GM11168 (cell line): ENCODE measurements at regions not wholly inside any gene's neighbourhood (a gene's known extent, or its start where the extent isn't known, plus 50 kb on each side); places are given as distances from the start of the nearest gene placed in this dataset.
"Not testable (repeated sequence)": the region's sequence is repeated elsewhere in the genome, so short reads cannot be mapped to it uniquely, and the experiment has no call there.

Source experiments
- in situ Hi-C: fragments of 300-500 bp; cut with MboI; formaldehyde crosslinking; loops from one replicate; pipeline ENCODE4 v1.12.0; 2022; ENCODE audit warnings: low sequenced_read_pairs; ENCODE audit not compliant: unreplicated experiment

DNA sequence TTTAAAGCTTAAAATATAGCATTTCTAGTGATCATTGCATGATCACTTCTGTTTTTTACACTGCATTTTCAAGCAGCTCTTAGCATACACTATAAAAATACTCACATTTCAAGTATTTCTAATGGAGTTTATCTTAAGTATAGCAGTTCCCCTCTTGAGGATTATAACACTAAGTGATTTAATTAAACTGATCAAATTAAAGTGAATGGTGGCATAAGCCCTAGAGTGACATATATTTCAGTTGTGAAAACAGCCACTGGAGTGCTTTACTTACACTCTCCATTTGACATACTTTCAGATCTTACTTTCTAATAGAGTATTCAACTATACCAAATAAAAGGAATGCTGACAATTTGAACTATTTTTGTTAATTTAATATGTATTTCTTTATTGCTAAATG is 623.3 kb upstream of the TMPRSS15 start:
- in situ Hi-C loops = no loop called here

DNA sequence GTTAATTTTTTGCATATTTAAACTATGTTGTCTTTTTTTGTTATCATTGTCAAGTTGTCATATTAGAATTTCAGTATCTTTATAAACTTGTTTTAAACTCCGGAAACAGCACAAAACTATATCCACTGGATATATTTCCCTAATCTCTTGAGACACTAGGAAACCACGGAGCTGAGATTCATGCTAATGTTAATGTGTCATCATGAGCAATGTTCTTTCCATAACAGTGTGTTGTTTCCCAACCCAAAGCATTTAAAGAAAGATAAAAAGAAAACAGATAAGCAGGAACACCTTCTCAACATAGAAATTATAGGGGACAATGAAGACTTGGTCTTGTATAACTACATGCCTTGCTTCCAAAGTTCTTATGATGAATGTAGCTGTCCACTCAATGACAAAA is 626.2 kb upstream of the TMPRSS15 start:
- in situ Hi-C loops = no loop called here

DNA sequence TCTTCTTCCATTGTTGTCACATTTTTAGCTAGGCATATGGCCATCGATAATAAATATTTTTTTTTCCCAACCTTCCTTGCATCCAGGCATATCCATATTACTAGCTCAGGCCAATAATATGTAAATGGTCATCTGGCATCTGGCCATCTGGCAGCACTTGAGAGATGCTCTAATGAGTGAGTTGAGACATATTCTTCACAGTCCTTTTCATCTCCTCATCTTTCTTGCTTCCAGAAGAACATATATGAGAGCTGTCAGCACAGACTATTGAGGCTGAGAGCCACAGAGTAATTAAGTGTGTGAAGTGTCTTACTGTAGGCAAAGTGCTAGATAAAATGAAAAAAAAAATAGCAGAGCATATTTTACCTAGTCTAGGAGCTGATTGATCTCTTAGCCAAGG is 628.4 kb upstream of the TMPRSS15 start:
- in situ Hi-C loops = no loop called here

DNA sequence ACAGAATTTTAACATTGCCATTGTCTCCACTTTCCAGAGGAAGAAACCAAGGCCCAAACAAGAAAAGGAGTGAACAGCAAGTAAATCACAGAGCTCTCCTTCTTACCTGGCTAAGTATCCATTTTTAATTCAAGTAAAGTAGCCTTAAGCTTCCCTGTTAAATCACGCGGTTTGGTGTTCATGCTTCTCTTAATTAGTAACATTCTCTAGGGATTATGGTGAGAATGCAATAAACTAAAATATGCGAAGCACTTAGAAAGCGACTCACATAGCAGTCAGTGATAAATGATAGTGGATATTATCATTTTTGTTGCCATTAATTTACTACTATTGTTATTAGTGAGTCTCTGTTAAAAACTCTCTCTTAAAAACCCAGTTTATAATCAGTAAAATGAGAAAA is 630.5 kb upstream of the TMPRSS15 start:
- in situ Hi-C loops = no loop called here

DNA sequence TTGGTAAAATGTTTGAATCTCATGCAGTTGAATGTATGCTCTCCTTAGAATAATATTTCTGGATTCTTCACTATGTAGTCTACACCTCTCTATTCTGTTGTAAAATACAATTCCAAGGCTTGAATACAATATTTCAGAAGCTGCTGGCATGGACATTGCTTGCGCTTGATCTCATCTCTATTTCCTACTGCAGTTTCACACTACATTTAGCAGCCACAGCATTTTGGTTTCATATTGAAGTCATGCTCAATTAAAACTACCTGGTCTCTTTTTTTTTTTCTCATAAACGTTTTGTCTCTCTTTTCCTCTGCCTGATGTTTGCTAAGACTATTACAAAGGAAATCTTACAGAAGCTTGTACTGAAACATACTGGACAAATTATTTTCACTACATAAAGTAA is 631.0 kb upstream of the TMPRSS15 start:
- in situ Hi-C loops = no loop called here

DNA sequence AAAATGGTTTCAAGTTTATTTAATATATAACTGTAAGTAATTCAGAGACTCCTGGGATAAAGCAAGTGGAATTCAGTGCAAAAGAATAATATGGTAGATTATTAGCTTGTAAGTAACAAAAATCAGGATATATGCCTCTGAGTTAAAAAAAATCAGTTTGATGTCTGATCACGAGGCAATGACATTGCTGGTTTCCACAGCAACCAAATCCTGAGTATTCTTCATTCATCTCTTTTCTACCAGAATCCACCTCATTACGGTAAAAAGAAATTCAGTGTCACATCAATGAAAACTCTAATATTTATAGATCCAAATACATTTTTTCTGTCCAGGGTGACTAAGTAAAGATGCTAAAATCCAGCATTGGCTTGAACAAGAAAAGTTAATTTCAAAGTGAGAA is 642.3 kb upstream of the TMPRSS15 start:
- in situ Hi-C loops = no loop called here

DNA sequence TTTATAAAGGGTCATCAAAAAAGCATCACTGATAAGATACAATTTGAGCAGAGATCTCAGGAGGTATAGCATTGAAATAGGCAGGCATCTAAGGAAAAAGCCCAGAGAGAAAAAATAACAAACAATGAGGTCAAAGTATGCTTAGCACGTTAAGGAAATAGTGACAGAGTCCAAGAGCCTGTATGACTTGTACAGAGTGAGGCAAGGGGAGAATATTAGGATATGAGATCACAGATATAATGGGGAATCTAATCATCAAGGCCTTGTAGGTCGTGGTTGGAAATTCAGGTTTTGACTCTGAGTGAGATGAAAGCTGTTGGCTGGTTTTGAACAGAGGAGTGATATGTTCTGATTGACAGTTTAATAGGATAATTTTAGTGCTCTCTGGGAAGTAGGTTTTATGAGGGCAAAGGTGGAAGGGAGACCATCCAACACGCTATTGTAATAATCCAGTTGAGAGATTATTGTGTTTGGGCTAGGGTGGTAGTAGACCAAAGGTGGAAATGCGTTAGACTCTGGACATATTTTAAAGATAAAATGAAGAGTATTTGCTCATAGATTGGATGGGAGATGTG is 644.6 kb upstream of the TMPRSS15 start:
- in situ Hi-C loops = no loop called here

DNA sequence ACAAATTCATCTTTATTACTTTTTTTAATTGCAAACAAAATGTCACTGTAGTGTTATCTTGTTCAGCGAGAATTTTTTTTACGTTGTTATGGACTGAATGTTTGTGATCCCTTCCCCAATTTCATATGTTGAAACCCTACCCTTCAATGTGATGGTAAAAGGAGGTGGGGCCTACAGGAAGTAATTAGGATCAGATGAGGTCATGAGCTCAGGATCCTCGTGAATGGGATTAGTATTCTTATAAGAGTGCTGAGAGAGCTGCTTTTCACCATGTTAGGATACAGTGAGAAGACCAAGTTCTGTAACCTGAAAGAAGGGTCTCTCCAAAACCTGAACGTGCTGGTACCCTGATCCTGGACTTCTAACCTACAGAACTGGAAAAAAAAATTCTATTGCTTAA is 646.0 kb upstream of the TMPRSS15 start:
- in situ Hi-C loops = no loop called here

DNA sequence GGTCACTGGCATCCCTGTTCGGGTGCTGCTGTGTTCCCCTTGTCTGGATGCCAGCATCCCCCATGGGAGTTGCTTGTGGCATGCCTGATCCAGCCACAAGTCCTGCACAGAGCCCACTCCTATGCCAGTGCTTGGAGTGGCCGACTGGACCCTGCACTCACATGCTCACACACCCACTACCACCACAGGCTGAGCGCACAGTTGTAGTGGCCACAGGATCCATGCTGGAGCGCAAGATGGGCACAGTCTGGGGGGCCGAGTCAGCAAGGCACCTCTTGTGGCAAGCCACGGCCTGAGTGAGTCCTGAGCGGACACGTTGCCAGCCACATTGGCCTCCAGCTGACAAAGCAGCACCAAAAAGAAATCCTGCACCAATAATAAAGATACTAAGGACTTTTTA is 661.6 kb upstream of the TMPRSS15 start:
- in situ Hi-C loops = no loop called here

DNA sequence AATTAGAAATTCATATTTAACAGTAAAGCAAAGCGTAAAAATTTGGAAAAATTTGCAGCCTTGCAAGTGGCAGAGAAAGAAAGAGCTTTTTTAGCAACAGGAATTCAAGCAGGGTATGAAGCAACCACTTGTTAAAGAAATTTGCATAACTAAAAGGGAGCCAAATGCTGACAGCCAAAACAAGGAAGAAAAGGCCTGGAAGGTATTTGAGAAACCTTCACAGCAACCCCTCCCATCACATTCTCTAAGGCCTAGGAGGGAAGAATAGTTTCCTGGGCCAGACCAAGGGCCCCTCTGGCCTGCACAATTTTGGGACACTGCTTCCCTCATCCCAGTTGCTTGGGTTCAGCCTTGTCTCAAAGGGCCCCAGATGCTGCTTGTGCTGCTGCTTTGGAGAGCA is 672.4 kb upstream of the TMPRSS15 start:
- in situ Hi-C loops = no loop called here

DNA sequence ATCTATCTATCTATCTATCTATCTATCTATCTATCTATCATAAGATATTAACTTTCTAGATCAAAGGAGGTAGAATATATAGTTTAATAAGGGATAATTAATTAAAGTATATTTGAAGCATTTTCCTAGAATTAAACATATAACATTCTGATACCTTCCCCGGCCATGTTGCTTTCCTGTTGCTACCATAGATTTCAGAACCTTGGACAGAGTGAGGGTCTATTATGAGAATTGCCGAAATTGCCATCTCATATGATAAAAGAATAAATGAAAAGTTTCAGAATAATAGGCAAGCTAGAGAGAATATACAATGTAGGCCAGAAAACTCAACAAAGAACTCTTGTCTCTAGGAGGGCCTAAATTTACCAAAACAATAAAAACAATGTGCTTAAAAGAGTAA is 706.1 kb upstream of the TMPRSS15 start:
- in situ Hi-C loops = no loop called here

DNA sequence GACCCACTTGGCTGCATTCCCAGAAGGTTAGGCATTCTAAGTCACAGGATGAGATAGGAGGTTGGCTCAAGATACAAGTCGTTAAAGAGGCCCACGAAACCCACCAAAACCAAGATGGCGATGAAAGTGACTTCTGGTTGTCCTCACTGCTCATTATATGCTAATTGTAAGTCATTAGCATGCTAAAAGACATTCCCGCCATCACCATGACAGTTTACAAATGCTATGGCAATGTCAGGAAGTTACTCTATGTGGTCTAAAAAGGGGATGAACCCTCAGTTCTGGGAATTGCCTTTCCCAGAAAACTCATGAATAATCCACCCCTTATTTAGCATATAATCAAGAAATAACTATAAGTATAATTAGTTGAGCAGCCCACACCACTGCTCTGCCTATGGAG is 715.7 kb upstream of the TMPRSS15 start:
- in situ Hi-C loops = not testable (repeated sequence)

DNA sequence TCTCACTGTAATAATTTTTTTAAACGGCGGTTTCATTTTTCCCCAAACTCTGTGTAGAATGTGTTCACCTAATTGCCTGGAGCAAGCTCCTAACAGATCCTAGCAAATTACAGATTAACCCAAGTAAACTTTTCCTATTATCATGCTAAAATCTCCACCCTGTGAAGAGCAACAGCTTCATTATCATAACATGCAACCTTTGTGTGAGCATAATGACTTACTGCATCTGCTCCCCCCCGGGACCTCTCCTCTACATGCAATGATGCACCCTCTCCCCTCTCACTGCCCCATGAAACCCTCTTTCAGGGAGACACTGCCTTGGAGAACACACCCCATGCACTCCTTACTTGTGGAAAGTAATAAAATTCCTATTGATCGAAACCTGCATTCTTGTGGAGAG is 717.0 kb upstream of the TMPRSS15 start:
- in situ Hi-C loops = no loop called here

DNA sequence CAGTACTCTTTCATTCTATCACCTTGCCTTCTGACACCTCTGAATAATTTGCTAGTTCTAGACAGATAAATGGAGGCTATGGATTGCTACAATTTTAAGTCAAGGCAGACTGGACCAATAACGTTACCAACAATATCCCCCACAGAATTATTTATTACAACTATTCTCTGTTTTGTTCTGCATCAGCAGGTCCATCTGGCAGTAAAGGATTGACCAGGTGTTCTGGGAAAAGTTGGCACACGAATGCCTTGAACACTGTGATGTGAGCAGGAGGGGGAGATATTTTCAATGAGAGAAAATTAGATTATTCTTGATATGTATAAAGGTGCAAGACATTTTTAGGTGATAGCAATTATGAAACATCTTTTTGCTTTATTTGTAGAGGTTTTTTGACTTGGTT is 718.8 kb upstream of the TMPRSS15 start:
- in situ Hi-C loops = no loop called here

DNA sequence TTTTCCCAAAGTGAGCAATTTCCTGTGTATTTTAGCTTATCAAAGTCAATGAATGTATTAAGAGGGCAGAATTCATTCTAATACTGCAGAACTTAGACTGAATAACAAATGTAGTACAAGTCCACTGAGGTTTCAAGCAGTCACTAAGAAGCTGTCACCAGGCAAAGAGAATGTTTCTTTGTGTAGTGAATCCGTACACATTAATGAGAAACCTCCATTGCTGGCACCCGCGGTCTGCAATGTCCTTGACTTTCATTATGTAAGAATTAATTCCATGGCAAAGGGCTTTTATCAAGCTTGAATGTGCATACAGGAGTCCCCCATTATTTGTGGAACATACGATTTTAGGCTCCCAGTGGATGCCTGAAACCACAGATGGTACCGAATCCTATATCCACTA is 719.5 kb upstream of the TMPRSS15 start:
- in situ Hi-C loops = no loop called here

DNA sequence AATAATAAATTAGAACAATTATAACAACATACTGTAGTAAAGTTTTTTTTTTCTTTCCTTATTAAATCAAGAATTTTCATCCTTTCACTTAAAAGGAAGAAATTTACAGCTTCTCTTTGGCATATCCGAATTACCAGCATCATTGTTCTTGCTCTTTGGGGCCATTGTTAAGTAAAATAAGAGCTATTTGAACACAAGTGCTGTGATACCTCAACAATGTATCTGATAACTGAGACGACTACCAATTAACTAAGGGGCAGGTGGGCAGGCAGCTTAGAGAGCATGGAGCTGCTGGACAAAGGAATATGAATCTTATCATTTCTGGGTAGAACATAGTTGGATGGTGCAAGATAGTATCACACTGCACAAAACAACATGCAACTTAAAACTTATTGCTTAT is 719.9 kb upstream of the TMPRSS15 start:
- in situ Hi-C loops = no loop called here

DNA sequence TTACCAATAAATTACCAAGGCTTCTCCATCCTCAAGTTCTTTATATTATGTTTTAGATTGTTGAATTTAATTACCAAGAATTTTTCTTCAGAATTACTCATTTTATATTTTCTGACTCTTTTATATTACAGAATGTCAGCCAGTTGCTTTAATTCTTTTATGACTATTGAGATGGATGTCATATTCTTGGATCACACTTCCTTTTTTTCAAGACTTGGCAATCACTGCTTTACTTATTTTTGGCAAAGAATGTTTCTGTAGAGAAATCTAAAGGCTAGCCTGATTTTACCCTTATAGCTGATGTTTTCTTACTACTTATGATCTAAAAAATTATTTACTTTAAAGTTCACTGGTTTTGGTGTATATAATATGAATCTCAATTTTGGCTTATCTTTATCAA is 721.1 kb upstream of the TMPRSS15 start:
- in situ Hi-C loops = no loop called here

DNA sequence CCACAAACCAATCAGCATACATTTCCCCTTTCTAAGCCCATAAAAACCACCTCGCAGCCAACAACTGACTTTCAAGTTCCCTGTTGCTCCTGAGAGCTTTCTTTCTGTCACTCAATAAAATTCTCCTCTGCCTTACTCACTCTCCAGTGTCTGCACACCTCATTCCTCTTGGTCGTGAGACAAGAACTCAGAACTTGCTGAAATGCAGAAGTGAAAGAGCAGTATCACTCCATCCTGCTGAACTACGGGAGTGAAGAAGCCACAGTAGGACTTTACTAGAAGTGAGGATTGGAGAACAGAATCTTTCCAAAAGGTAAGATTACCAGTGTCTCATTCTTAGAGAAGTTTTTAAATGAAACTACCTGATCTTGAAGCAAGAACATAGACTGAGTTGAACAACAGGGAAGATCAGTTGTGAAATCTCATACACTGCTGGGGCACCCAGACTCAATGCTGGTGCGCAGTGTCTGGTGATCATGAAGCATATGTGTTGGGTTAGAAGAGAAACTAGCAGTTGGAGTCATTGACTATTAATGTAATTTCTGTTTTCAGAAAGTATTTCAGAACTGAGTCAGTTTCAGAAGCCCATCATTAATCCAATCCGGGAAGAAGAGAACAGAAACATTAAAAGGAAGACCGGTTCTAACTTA is 726.9 kb upstream of the TMPRSS15 start:
- in situ Hi-C loops = no loop called here

DNA sequence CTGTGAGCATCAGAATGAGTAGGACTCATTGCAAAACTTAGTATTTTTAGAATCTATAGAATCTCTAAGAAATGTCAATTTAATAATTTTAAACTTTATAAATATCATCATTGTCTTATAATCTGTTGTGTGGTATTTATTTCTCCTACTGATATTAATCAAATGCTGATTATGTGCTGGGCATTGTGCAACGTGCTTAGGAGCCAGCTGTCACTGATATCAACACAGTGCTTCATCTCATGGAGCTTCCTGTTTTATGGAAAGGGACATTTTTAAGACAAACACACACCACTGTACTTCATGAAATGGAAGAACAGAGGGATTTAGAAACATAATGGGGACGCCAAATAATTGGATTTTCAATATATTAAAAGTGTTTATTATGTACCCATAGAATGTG is 737.9 kb upstream of the TMPRSS15 start:
- in situ Hi-C loops = no loop called here

DNA sequence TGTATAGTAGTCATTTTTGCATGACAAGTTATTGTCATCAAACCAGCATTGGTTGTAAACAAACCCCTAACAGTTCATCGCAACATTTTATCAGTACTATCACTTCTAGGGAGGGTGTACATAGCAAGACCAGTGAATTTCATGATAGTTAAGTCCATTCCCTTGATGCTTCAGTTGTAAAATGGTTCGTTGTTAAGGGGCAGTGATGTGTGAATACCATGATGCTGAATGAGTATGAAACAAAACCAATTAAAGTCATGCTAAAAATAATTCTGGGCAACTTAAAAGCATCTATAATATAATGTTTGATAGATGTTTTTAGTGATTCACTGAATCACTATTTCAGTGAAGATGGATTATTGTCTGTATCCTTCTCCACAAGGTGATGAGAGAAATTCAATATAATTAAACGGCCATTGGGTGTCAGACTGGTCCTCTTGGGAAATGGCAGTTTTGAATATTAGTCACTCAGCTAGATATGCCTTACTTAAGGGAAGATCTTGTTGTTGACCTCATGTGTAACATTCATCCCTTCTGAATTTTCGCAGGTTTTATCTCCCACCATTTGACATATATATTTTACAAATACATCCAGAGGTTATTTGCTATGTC is 742.2 kb upstream of the TMPRSS15 start:
- in situ Hi-C loops = no loop called here

DNA sequence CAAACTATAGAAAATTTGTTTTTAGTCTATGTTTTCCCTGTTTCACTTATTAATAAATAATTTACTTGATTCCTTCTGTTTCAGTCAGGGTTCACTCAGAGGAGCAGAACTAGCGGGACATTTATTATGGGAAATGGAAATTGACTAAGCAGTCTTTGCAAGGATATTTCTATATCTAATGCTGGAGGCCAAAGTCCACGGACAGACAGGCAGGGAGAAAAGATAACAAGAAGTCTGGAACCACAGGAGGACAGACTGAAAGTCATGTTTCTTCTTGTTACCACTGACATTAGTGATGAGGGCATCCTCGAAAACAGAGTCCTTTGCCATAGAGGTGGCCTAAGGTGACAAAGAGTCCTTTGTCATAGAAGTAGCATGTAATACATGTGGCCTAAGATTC is 744.5 kb upstream of the TMPRSS15 start:
- in situ Hi-C loops = no loop called here

DNA sequence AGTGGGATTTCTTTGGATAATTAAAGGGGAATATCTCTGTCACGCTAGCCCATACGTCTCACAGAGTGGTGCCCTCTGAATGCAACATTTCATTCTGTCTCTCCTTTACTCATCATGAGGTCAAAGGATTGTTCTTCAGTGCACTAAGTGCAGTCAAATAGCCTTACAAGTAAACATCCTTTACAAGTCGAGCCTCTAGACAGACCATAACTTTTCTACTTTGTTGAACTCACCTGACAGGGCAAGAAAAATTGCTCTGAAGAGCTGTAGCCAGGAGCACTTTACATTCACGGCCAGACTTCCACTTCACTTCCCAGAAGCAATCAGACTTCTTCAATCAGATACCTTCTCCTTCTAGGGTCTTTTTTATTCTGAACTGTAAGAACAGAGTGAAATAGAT is 768.0 kb upstream of the TMPRSS15 start:
- in situ Hi-C loops = no loop called here
